ENCODE measurements at regions not wholly inside any gene's neighbourhood (a gene's known extent, or its start where the extent isn't known, plus 50 kb on each side); places are given as distances from the start of the nearest gene placed in this dataset.

DNA sequence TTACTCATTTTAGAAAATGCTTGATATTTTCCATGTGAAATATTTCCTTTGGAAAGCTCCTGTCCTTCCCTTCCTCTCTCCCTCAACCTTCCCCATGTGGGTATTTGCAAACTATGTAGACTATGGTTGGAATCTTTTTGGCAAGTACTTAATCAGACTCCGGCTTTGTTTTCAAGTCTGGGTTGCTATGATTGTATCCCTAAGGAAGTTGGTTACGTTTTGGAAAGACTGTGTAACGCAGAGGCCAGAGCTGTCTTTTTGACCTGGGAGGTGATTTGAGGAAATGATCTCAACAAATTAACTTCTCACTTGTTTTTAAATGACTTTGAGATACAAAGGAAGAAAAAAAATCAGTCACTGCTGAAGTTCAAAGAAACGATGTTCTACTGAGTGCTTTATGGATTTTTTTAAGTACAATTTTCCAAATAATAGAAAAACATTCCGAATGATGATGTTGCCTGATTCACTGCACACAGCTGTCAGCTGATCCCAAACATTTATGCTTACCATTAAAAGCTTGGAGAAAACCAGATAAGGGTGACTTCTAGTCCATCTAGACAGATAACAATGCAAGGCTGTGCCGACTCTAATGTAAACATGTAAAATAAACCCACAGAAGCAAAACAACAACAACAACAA, 145.5 kb upstream of the CELF2 start:
- DNase-seq (ENCODE audit: low read depth) = peak; percentile 93
- no peak overlapping the region for H3K4me3 ChIP-seq (ENCODE audit: low read depth, low read length)
- TF ChIP-seq, protein P1, sequence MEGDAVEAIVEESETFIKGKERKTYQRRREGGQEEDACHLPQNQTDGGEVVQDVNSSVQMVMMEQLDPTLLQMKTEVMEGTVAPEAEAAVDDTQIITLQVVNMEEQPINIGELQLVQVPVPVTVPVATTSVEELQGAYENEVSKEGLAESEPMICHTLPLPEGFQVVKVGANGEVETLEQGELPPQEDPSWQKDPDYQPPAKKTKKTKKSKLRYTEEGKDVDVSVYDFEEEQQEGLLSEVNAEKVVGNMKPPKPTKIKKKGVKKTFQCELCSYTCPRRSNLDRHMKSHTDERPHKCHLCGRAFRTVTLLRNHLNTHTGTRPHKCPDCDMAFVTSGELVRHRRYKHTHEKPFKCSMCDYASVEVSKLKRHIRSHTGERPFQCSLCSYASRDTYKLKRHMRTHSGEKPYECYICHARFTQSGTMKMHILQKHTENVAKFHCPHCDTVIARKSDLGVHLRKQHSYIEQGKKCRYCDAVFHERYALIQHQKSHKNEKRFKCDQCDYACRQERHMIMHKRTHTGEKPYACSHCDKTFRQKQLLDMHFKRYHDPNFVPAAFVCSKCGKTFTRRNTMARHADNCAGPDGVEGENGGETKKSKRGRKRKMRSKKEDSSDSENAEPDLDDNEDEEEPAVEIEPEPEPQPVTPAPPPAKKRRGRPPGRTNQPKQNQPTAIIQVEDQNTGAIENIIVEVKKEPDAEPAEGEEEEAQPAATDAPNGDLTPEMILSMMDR (conservative IDR thresholded peaks at IDR 0.05; ENCODE audit: low read depth, low read length) = no peak

DNA sequence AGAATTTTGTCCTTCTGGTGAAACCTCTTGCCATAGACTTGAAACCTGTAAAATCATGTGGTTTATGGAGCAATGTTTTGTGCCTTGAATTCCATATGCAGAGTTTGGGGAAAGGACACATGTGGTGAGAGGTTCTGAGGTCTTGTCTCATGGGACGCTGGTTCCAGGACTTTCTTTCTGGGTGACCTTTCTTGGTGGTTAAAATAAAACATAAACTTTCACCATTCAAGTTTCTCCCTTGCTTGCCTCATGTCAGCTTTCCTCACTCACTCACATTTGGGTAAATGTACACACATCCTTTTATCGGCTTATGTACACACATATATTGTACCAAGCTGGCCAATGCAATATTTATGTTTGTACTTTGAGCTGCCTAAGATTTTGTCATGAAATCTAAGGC, 144.9 kb upstream of the CELF2 start:
- TF ChIP-seq, protein P1 (conservative IDR thresholded peaks at IDR 0.05; ENCODE audit: low read depth, low read length) = no peak
- no peak overlapping the region for H3K4me3 ChIP-seq (ENCODE audit: low read depth, low read length)
- DNase-seq (ENCODE audit: low read depth) = peak; percentile 76

DNA sequence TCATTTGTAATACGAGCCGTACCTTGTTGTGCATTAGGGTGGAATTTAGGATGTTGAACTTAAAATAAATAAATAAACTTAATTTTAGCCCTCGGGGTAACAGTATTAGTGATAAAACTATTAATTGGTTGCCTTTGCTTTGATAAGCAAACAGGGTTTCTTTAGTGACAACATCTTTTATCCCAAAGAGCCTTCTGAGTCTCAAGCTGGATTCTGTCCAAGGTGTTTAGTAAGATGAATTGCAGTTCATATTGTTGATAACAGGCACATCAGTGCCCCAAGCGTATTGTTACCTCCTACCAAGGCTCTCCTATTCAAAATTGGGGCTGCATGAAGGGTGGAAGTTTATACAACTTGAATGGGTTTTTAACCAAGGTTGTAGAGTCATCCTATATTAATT, 144.4 kb upstream of the CELF2 start:
- TF ChIP-seq, protein P1 (conservative IDR thresholded peaks at IDR 0.05; ENCODE audit: low read depth, low read length) = no peak

DNA sequence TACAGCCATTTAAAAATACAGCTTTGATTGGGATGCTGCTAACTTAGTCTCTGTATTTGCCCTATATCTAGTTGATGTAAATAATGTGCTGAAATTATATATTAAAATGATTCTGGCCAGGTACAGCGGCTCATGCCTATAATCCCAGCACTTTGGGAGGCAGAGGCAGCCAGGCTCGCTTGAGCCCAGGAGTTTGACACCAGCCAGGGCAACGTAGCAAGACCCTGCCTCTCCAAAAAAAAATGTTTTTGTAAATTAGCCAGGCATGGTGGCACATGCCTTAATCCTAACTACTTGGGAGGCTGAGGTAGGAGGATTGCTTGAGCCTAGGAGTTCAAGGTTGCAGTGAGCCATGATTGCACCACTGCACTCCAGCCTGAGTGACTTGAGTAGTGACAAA, 143.8 kb upstream of the CELF2 start:
- DNase-seq (ENCODE audit: low read depth) = no peak
- TF ChIP-seq, protein P1 (conservative IDR thresholded peaks at IDR 0.05; ENCODE audit: low read depth, low read length) = no peak
- H3K4me3 ChIP-seq (ENCODE audit: low read depth, low read length) = no peak overlapping the region

More for the DNA sequence above, 144.4 kb upstream of the CELF2 start:
- peak; percentile 35 for DNase-seq (ENCODE audit: low read depth)
- no peak overlapping the region for H3K4me3 ChIP-seq (ENCODE audit: low read depth, low read length)

DNA sequence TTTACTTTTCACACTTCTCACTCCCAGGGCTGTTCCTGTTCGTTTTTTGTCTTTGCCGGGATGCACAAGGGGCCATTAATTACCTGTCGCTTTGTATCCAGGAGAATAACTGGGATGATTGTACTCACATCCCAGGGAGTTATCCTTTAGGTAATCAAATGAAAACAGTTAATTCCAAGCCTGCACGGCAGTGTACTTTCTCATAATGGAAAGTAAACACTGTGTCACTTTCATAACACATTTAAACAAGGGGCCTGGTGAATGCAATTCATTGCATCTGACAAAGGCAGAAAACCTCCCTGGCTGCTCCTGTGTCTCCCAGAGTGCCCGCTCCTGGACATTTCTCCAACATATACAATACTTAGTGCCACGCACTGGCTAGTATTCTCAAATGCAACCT, 138.7 kb upstream of the CELF2 start:
- TF ChIP-seq, protein P1 (conservative IDR thresholded peaks at IDR 0.05; ENCODE audit: low read depth, low read length) = no peak
- DNase-seq (ENCODE audit: low read depth) = no peak
- no peak overlapping the region for H3K4me3 ChIP-seq (ENCODE audit: low read depth, low read length)

DNA sequence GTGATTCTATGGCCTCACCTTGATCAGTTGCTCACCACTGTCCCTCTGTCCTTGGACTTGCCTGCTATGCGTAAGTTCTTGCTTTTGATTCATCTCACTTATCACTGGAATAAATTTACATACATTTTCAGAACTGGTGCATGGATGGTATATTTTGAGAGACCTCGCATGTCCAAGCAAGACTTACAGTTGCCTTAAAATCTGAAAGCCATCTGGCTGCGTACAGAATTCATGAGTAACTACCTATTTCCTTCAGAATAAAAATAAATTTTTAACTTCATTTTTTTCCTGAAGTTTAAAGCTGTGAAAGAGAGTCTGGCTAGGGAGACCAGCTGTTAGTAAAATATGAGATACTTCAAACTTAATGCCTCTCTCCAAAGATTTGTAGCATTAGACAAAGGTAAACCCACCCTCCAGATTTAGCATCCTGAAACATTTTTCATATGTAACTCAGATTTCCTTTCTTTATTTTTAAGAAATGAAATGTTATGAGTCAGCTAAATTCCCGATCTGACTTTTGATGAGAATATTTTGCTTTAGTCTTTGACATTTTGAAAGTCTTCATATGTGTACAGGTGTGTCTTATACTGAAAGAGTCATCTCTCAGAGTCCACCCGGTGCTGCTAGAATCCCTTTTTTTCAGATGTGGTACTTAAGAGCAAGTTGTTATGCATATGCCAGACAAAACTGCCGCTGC, 136.4 kb upstream of the CELF2 start:
- no peak overlapping the region for H3K4me3 ChIP-seq (ENCODE audit: low read depth, low read length)
- no peak for DNase-seq (ENCODE audit: low read depth)
- TF ChIP-seq, protein P1 (conservative IDR thresholded peaks at IDR 0.05; ENCODE audit: low read depth, low read length) = no peak

DNA sequence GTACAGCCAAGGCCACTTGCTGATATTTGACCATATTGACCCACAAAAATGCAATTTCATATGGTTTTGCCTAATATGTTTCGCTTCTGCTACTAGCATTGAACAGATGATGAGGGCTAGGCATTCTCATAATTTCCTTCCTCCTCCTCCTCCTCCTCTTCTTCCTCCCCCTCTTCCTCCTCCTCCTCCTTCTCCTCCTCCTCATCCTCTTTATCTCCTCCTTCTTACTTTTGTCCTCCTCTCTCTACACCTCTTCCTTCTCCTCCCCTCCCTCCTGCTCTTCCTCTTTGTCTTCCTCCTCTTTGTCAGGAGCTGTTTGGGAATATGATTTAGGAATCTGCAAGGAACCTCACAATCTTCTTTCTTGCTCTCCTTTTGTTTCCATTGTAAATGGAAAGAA, 133.9 kb upstream of the CELF2 start:
- TF ChIP-seq, protein P1 (conservative IDR thresholded peaks at IDR 0.05; ENCODE audit: low read depth, low read length) = no peak
- no peak for DNase-seq (ENCODE audit: low read depth)
- no peak overlapping the region for H3K4me3 ChIP-seq (ENCODE audit: low read depth, low read length)

Measured in choroid plexus epithelial cell (primary cell).